ENCODE measurements at regions not wholly inside any gene's neighbourhood (a gene's known extent, or its start where the extent isn't known, plus 50 kb on each side); places are given as distances from the start of the nearest gene placed in this dataset.
"Not testable (repeated sequence)": the region's sequence is repeated elsewhere in the genome, so short reads cannot be mapped to it uniquely, and the experiment has no call there.

DNA sequence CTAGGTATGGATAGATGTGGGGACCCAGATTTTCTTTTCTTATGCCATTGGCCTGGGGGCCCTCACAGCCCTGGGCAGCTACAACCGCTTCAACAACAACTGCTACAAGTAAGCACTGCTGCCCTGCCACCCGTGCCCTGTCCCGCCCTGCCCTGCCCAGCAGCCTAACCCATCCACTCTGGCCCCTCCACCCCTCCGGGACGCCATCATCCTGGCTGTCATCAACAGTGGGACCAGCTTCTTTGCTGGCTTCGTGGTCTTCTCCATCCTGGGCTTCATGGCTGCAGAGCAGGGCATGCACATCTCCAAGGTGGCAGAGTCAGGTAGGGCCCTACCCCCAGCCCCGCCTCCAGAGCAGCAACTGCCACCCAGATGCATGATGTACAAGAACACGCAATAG, 521.3 kb downstream of the TP53TG3F start:
- H3K36me3 Mint-ChIP-seq (ENCODE audit: low read depth); H3K4me1 Mint-ChIP-seq (ENCODE audit: low read depth); H3K4me3 Mint-ChIP-seq; H3K27me3 Mint-ChIP-seq (ENCODE audit: low read depth); H3K27ac Mint-ChIP-seq; H3K9me3 Mint-ChIP-seq: not testable (repeated sequence)

DNA sequence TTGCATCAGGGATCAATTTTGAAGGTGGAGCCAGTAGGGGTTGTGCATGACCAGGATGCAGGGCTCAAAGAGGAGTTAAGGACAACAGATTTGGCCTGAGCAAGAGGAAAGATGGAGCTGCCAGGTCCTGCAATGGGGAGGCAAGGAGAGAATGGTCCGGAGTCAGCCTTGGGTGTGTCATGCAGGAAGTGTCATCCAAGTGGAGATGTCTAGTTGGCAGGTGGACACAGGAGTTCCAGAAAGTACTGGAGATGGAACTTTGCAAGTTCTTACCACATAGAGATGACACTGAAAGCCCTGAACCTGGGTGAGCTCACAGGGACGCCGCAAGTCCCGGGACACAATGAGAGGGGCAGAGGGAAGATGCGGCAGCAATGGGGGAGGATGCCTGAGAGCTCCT, 525.0 kb downstream of the TP53TG3F start:
- H3K4me1 Mint-ChIP-seq (ENCODE audit: low read depth); H3K36me3 Mint-ChIP-seq (ENCODE audit: low read depth); H3K27ac Mint-ChIP-seq; H3K4me3 Mint-ChIP-seq; H3K9me3 Mint-ChIP-seq; H3K27me3 Mint-ChIP-seq (ENCODE audit: low read depth): not testable (repeated sequence)

DNA sequence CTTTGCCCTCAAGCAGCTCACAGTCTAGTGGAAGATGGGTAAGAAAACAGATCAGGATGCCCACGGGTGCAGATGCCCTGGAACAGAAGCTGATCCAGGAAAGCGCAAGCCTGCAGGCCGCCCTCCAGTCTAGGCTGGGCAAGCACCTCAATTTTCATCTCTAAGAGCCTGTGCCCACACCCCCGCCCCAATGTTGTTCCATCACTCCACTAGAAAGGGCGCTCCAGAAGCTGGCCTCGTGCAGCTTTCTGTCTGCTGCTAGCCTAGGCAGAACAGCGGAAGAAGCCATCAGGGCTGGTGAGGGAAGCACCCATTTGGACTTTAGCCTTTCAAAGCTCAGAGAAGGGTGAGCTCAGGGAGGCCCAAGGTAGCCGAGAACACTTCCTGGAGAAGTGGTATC, 527.1 kb downstream of the TP53TG3F start:
- H3K36me3 Mint-ChIP-seq (ENCODE audit: low read depth); H3K4me1 Mint-ChIP-seq (ENCODE audit: low read depth); H3K27me3 Mint-ChIP-seq (ENCODE audit: low read depth); H3K27ac Mint-ChIP-seq; H3K9me3 Mint-ChIP-seq; H3K4me3 Mint-ChIP-seq: not testable (repeated sequence)

DNA sequence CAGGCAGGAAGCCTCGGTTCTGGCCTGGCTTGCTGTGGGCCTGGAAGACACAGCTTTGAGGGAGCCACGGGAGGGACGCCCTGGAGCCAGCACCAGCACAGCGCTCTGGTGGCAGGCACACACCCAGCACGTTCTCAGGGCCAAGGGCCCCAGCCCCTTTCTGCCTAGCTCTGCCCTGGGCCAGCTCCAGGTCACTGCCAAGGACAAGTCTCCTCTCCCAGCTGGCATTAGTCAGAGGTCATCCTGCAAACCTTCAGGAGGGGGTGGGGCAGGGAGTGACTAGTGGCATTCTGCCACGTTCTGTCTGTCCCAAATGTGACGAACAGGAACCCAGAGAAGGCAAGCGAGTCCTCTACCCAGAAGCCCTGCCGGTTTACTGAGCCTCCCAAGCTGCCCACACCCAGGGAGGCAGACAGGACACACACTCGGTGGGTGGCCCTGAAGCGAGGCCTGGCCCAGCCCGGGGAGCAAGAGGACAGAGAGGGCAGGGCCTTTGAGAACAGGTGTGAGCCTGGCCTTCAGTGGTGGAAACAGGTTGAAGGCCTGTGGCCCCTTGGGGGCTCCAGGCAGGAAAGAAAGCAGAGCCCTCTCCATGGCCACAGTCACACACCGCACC, 528.0 kb downstream of the TP53TG3F start:
- not testable (repeated sequence) for H3K27me3 Mint-ChIP-seq (ENCODE audit: low read depth); H3K36me3 Mint-ChIP-seq (ENCODE audit: low read depth); H3K4me3 Mint-ChIP-seq; H3K4me1 Mint-ChIP-seq (ENCODE audit: low read depth); H3K27ac Mint-ChIP-seq; H3K9me3 Mint-ChIP-seq

DNA sequence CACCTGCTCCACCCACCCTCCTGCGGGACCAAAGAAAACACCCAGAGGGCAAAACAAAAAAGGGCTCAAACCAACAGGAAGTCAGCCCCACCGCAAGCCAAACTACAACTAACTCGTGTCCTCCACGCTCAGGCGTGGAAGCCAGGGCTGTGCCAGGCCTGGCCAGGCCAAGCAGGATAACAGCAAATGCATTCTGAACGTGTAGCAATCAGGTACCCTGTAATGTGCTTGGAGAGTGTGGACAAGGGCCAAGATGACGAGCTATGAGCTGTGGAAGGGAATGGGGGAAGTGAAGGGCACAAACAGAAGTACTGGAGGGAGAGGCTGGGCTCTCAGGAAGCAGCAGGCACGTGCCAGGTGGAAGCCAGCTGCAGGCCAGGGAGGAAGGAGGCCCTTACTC, 528.6 kb downstream of the TP53TG3F start:
- H3K36me3 Mint-ChIP-seq (ENCODE audit: low read depth); H3K9me3 Mint-ChIP-seq; H3K4me3 Mint-ChIP-seq; H3K27me3 Mint-ChIP-seq (ENCODE audit: low read depth); H3K27ac Mint-ChIP-seq; H3K4me1 Mint-ChIP-seq (ENCODE audit: low read depth): not testable (repeated sequence)

DNA sequence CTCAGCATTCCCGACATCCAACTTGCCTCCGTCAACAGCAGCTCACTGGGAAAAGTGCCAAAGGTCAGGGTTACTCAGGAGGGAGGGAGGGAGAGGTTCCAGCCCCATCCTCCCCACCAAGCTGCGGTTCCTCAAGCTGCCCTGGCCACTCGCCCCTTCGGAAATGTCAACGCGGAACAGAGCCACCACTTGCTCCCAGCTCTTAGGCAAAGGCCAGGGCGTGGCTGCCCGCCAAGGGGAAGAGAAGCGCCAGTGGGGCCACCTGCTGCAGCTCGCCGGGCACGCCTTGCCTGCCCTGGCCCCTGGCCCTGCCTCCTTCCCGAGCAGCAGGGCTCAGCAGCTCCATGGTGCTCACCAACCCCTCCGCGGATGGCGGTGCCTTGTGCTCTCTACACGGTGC, 531.1 kb downstream of the TP53TG3F start:
- H3K27ac Mint-ChIP-seq; H3K9me3 Mint-ChIP-seq; H3K4me1 Mint-ChIP-seq (ENCODE audit: low read depth); H3K36me3 Mint-ChIP-seq (ENCODE audit: low read depth); H3K27me3 Mint-ChIP-seq (ENCODE audit: low read depth); H3K4me3 Mint-ChIP-seq: not testable (repeated sequence)

DNA sequence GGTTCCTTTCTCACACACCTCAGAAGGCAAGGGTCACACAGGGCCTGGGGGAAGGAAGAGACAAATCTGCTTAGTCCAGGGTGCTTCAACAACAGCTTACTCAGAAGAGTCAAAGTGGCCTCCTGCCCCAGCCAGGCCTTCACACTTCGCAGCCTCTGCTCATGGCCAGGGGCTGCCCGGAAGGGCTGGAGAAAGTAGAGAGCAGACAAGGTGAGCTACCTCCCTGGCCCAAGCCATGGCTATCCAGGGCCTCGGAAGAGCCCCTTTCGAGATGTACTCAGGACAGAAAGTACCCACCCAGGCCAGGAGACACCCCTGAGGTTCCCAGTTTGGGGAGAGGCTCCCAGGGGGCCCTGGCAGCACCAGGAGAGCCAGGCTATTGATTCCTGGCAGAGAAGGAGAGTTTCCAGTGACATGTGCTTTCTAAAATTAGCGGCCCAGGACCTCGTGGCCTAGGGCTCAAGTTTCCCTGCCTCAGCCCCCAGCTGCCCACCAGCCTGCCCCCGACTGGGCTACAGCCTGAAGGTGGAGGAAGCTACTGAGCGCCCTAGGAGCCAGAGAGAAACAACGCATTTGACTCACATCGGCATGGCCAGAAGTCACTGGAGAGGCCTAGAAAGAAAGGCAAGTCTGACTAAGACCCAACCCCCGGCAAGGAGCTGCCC, 533.2 kb downstream of the TP53TG3F start:
- not testable (repeated sequence) for H3K27me3 Mint-ChIP-seq (ENCODE audit: low read depth); H3K9me3 Mint-ChIP-seq; H3K4me1 Mint-ChIP-seq (ENCODE audit: low read depth); H3K27ac Mint-ChIP-seq; H3K4me3 Mint-ChIP-seq; H3K36me3 Mint-ChIP-seq (ENCODE audit: low read depth)

DNA sequence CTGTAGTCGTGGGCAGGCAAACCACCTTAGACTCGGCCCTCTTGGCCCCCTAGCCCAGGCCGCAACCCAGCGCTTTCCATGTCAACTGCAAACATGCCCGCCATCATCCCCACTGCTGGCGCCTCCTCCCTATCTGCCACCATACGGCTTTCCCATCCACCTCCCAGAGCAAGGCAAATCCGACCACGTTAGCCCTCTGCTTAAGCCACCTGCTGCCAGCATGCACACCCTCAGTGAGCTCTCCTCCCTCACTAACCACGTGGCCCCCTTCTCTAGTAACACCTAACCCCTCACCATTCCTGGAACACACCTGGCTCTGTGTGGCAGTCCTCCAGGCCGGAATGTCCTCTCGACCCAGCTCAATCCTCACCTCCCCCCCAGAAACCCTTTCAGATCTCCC, 534.8 kb downstream of the TP53TG3F start:
- H3K4me3 Mint-ChIP-seq; H3K27ac Mint-ChIP-seq; H3K9me3 Mint-ChIP-seq; H3K36me3 Mint-ChIP-seq (ENCODE audit: low read depth); H3K4me1 Mint-ChIP-seq (ENCODE audit: low read depth); H3K27me3 Mint-ChIP-seq (ENCODE audit: low read depth): not testable (repeated sequence)

DNA sequence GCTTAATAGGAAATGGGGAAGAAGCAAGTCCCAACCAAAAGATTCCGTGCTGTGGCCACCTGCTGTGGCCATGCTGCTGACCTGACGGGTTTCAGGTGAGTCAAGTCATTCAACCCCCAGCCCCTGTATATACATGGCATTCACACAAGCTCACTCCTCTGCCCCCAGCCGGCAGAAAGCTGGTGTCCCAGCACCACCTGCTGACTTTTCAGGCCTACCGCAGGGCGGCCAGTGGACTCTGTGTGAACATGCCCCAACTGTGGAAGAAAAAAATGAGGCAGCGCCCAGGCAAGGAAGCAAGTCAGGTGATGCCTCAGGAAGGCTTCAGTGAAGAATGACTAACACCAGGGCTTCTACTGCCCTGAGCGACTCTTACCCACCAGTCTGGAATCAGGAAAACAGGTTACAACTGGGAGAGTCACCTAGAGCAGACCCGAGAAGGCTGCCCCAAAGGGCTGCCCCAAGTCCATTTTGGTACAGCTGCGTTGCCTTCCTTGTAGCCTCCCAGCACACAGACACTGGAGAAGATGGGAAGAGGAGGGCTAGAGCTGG, 536.5 kb downstream of the TP53TG3F start:
- not testable (repeated sequence) for H3K36me3 Mint-ChIP-seq (ENCODE audit: low read depth); H3K4me1 Mint-ChIP-seq (ENCODE audit: low read depth); H3K27me3 Mint-ChIP-seq (ENCODE audit: low read depth); H3K4me3 Mint-ChIP-seq; H3K27ac Mint-ChIP-seq; H3K9me3 Mint-ChIP-seq

DNA sequence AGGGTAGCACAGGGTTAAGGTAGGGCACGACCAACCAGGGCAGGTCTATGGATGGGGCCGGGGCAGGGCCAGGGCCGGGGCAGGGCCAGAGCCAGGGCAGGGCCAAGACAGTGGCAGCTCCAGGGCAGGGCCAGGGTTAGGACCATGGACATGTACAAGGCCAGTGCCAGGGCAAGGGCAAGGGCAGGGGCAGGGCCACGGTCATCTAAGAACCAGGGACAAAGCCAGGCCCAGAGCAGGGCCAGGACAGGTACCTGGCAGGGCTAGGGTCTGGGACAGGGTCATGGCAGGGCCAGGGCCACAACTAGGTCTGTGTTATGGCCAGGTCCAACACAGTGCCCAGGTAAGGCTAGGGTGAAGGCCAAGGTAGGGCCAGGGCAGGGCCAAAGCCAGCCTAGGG, 541.8 kb downstream of the TP53TG3F start:
- H3K27me3 Mint-ChIP-seq (ENCODE audit: low read depth); H3K27ac Mint-ChIP-seq; H3K9me3 Mint-ChIP-seq; H3K4me1 Mint-ChIP-seq (ENCODE audit: low read depth); H3K4me3 Mint-ChIP-seq; H3K36me3 Mint-ChIP-seq (ENCODE audit: low read depth): not testable (repeated sequence)

DNA sequence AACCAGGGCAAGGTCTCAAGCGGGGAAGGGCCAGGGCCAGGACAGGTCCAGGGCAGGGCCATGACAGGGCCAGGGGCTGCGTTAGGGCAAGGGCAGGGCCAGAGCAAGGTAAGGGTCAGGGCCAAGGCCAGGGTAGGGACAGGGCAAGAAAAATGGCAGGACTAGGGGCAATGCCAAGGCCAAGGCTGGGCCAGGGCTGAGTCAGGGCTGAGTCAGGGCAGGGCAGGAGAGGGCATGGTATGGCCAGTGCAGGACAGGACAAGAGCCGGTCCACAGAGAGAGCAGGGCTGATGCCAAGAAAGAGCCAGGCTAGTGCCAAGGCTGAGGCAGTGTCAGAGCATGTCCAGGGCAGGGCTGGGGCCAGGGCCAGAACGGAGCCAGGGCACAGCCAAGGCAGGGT, 542.5 kb downstream of the TP53TG3F start:
- H3K4me3 Mint-ChIP-seq; H3K9me3 Mint-ChIP-seq; H3K27ac Mint-ChIP-seq; H3K4me1 Mint-ChIP-seq (ENCODE audit: low read depth); H3K27me3 Mint-ChIP-seq (ENCODE audit: low read depth); H3K36me3 Mint-ChIP-seq (ENCODE audit: low read depth): not testable (repeated sequence)

DNA sequence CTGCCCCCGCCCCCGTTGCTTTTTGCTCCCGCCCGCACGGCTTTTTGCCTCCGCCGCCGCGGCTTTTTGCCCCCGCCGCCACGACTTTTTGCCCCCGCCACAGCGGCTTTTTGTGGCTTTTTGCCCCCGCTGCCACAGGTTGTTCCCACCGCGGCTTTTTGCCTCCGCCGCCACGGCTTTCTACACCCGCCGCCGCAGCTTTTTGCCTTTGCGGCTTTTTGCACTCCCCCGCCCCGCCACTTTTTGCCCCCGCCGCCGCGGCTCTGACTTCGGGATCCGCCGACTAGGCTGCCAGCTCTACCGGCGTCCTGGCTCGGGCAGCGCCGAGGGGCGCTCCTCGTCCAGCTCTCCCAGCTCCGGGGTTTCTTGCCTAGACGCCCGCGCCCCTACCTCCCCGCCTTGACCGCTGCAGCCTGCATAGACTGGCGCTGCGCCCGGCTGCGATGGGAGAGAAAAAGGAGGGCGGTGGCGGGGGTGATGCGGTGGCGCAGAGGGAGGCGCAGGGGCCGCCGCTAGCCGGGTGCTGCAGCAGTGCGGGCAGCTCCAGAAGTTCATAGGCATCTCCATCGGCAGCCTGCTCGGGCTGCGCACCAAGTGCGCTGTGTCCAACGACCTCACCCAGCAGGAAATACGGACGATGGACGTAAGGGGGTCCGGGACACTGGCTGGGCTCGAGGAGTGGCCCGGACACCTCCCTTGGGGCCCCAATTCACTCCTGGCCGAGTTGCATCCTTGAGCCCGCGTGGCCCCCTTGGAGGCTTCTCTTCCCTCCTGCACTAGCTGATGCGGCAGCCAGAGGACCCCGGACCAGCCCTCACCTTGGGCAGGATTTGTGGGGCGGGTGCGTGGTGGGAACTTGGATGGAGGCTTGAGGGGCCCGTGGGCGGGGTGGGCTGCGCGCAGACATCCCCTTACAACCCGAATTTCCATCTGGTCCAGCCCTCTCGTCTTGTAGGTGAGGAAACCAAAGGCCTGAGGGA, 555.7 kb downstream of the TP53TG3F start:
- H3K36me3 Mint-ChIP-seq (ENCODE audit: low read depth); H3K4me1 Mint-ChIP-seq (ENCODE audit: low read depth); H3K27ac Mint-ChIP-seq; H3K27me3 Mint-ChIP-seq (ENCODE audit: low read depth); H3K4me3 Mint-ChIP-seq: not testable (repeated sequence)
- peaks cover 16% of the 10 kb centered on the region for H3K9me3 Mint-ChIP-seq

DNA sequence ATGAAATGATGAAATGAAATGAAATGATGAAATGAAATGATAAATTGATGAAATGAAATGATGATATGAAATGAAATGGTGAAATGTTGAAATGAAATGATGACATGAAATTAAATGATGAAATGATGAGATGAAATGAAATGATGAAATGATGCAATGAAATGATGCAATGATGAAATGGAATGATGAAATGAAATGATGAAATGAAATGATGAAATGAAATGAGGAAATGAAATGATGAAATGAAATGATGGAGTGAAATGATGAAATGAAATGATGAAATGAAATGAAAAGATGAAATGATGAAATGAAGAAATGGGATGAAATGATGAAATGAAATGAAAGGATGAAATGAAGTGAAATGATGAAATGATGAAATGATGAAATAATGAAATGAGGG, 558.9 kb downstream of the TP53TG3F start:
- H3K27ac Mint-ChIP-seq; H3K27me3 Mint-ChIP-seq (ENCODE audit: low read depth); H3K4me3 Mint-ChIP-seq; H3K36me3 Mint-ChIP-seq (ENCODE audit: low read depth); H3K4me1 Mint-ChIP-seq (ENCODE audit: low read depth): not testable (repeated sequence)
- peaks cover 36% of the 10 kb centered on the region for H3K9me3 Mint-ChIP-seq

DNA sequence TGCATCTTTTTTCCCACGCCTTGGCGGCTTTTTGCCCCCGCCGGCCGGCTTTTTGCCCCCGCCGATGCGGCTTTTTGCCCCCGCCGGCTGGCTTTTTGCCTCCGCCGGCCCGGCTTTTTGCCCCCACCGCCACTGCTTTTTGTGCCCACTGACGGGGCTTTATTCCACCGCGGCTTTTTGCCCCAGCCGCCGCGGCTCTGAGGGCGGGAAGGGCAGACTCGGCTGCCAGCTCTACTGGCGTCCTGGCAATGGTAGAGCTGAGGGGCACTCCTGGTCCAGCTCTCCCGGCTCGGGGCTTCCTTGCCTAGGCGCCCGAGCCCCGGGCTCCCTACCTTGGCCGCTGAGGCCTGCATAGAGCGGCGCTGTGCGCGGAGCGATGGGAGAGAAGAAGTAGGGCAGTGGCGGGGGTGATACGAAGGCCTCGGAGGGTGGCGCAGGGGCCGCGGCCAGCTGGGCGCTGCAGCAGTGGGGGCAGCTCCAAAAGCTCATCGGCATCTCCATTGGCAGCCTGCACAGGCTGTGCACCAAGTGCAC, 591.4 kb downstream of the TP53TG3F start:
- no peak overlapping the region for H3K4me3 Mint-ChIP-seq

DNA sequence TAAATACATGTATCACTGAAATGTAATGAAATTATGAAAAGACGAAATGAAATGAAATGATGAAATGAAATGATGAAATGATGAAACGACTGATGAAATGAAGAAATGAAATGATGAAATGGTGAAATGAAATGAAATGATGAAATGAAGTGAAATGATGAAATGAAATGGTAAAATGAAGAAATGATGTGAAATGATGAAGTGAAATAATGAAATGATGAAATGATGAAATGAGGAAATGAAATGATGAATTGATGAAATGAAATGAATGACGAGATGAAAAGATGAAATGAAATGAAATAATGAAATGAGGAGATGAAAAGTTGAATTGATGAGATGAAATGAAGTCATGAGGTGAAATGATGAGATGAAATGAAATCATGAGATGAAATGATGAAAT, 594.7 kb downstream of the TP53TG3F start:
- Mint-ChIP-seq H3K4me1 (ENCODE audit: low read depth) (no peaks in the 10 kb centered on the region), H3K4me3 (no peak overlapping the region), H3K36me3 (ENCODE audit: low read depth) (peaks cover 4% of the 10 kb centered on the region), H3K27me3 (ENCODE audit: low read depth) (no peaks in the 10 kb centered on the region), H3K27ac (no peak overlapping the region), H3K9me3 (peaks cover 35% of the 10 kb centered on the region)

More for the DNA sequence above, 591.4 kb downstream of the TP53TG3F start:
- H3K9me3 Mint-ChIP-seq, result peaks cover 51% of the 10 kb centered on the region
- H3K27me3 Mint-ChIP-seq (ENCODE audit: low read depth), result no peaks in the 10 kb centered on the region
- peaks cover 4% of the 10 kb centered on the region for H3K36me3 Mint-ChIP-seq (ENCODE audit: low read depth)
- no peaks in the 10 kb centered on the region for H3K4me1 Mint-ChIP-seq (ENCODE audit: low read depth)
- no peak overlapping the region for H3K27ac Mint-ChIP-seq
